Central memory CD8-positive, alpha-beta T cell (primary cell): ENCODE measurements at regions not wholly inside any gene's neighbourhood (a gene's known extent, or its start where the extent isn't known, plus 50 kb on each side); places are given as distances from the start of the nearest gene placed in this dataset.
"Not testable (repeated sequence)": the region's sequence is repeated elsewhere in the genome, so short reads cannot be mapped to it uniquely, and the experiment has no call there.

Experiments used
- ATAC-seq: fragments of 150-1000 bp; cut with Tn5 transposase; replicated peaks from 2 replicates; pipeline ENCODE4 v1.10.0; 2022; ENCODE audit warnings: mild to moderate bottlenecking, moderate FRiP score, moderate number of reproducible peaks; ENCODE audit not compliant: poor library complexity, severe bottlenecking; ENCODE audit errors: extremely low read depth
- DNase-seq, 2 donors: peaks; one replicate each; pipeline ENCODE4 v3.0.0; 2021; ENCODE audit warnings: low spot score in 2 of 2
- H3K27ac Mint-ChIP-seq: one replicate; pipeline ENCODE4 v1.8.0; 2022; ENCODE audit warnings: low read depth, mild to moderate bottlenecking, moderate library complexity, mixed read lengths
- H3K27me3 Mint-ChIP-seq: one replicate; pipeline ENCODE4 v1.8.0; 2022; ENCODE audit warnings: mixed read lengths
- H3K36me3 Mint-ChIP-seq: one replicate; pipeline ENCODE4 v1.8.0; 2022; ENCODE audit warnings: mild to moderate bottlenecking, moderate library complexity, mixed read lengths; ENCODE audit not compliant: insufficient read depth
- H3K4me1 Mint-ChIP-seq: one replicate; pipeline ENCODE4 v1.8.0; 2022; ENCODE audit warnings: mixed read lengths
- H3K4me3 Mint-ChIP-seq: one replicate; pipeline ENCODE4 v1.8.0; 2022; ENCODE audit warnings: mild to moderate bottlenecking, moderate library complexity, mixed read lengths
- H3K9me3 Mint-ChIP-seq: one replicate; pipeline ENCODE4 v1.8.0; 2022; ENCODE audit warnings: mixed read lengths

GRCh38 chr2:139704606-139705005 lies 924.4 kb upstream of the NXPH2 start:
- no peak for ATAC-seq
- H3K27ac Mint-ChIP-seq = no peak overlapping the region

DNA sequence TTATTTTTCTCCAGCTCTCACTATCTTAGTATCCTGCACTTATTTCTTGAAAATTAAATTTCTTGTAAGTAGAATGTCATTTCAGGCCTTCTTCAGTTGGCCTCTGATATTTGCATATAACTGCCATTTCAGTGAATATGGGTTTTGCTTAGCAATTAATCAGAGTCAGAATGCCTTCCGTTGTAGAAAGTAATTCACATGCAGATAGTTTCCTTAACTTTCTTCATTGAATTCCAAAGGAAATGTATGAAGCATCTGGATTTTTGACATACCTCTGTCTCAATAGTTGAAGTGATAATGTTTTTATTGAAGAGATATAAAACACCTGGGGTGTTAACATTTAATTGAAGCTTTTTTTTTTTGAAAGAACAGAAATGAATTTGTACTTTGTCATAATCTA lies 914.1 kb upstream of the NXPH2 start:
- Mint-ChIP-seq H3K27ac (no peak overlapping the region), H3K9me3 (no peaks in the 10 kb centered on the region), H3K4me1 (no peaks in the 10 kb centered on the region), H3K36me3 (no peaks in the 10 kb centered on the region), H3K27me3 (no peaks in the 10 kb centered on the region), H3K4me3 (no peak overlapping the region)
- ATAC-seq (no peak), DNase-seq (no peak)

More at GRCh38 chr2:139704606-139705005, 924.4 kb upstream of the NXPH2 start:
- Mint-ChIP-seq H3K4me3 (no peak overlapping the region), H3K36me3 (no peaks in the 10 kb centered on the region), H3K4me1 (no peaks in the 10 kb centered on the region), H3K27me3 (no peaks in the 10 kb centered on the region), H3K9me3 (peaks cover 19% of the 10 kb centered on the region)
- no peak for DNase-seq

DNA sequence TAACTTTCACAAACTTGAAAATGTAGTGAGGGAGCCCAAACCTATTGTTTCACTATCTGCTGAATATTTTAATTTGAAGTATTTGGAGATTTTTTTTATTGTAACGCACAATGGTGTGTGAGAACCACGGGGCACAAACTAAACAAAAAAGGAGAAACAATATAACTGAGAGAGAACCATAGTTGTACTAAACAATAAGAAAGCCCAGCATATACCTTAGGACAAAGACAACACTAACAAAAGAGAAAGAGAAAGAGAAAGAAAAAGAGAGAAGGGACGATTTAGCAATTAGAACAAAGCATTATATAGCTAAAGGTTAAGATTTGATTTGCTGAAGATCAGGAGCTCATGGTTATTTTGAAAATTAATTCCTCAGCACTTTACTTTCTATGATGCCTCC lies 906.0 kb upstream of the NXPH2 start:
- H3K36me3 Mint-ChIP-seq = peaks cover 3% of the 10 kb centered on the region
- H3K9me3 Mint-ChIP-seq = peaks cover 18% of the 10 kb centered on the region
- no peaks in the 10 kb centered on the region for H3K27me3 Mint-ChIP-seq
- H3K27ac Mint-ChIP-seq = no peak overlapping the region
- no peak overlapping the region for H3K4me3 Mint-ChIP-seq
- ATAC-seq (no peak), DNase-seq (no peak)
- H3K4me1 Mint-ChIP-seq = no peaks in the 10 kb centered on the region

DNA sequence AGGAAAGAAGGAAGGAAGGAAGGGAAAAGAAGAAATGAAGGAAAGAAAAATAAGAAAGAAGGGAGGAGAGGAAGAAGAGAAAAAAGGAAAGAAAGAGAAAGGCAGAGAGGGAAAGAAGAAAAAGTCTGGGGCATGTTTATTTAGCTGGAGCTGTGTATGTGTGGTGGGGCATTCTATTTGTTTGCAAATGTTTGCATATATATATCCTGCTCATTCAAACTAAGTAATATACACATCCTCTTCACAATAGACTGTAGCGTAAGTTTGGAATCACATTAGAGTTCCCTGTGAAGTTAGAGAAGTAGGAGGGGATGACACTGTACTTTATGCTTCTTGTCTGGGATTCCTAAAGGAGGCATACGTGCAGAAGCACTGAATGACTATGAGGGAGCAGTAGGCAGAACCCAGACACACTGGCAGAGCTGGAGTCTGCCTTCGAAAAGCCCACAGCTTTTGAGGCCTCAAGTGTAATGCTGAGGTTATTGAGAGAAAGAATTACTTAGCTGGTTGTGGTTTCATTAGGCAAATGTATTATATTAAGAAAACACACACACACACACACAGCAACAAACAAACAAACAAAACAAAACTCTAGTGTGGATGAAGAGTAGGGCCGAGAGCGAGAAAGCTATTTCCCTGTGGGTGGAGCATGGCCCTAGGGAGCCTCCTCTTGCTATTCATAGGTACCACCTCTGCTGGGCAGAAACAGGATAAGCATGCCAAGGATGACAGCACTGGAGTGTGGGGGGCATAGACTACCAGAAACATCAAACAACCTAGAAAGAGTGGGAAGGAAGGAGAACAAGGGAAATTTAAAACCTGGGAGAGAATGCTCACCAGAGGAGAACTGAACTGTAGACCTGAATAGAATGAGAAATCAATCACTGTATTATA lies 905.1 kb upstream of the NXPH2 start:
- no peak for ATAC-seq
- Mint-ChIP-seq H3K36me3 (peaks cover 3% of the 10 kb centered on the region), H3K4me1 (no peaks in the 10 kb centered on the region)

DNA sequence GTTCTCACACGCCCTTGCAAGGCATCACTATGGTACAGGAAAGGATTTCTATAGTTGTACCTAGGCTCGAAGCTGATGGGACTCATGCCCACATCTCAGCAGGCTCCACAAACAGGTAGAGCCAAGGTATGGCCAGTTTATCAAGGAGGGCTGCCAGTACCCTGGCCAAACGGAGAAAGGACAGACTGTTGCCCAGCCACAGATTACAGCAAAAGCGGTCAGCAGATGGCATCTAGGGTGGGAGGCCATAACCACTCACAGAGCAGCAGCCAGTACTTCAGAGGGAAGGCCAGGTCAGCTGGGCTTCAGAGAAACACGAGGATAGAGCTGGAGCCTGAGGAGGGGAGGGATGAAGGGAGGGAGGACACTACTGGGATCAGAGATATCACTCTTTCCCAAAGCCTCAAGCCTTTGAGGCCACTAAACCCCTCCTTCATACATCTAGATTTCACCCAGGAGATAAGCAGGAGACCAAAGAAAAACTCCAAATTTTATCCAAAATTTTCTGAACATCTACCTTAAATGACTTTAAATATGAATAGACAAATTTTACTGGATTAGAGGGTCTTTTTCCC lies 904.2 kb upstream of the NXPH2 start:
- peaks cover 18% of the 10 kb centered on the region for H3K9me3 Mint-ChIP-seq
- DNase-seq (no peak), ATAC-seq (no peak)
- peaks cover 3% of the 10 kb centered on the region for H3K36me3 Mint-ChIP-seq
- no peak overlapping the region for H3K27ac Mint-ChIP-seq
- no peaks in the 10 kb centered on the region for H3K4me1 Mint-ChIP-seq
- no peak overlapping the region for H3K4me3 Mint-ChIP-seq
- no peaks in the 10 kb centered on the region for H3K27me3 Mint-ChIP-seq

More for the DNA sequence above, 905.1 kb upstream of the NXPH2 start:
- no peaks in the 10 kb centered on the region for H3K27me3 Mint-ChIP-seq
- H3K9me3 Mint-ChIP-seq = peaks cover 18% of the 10 kb centered on the region
- H3K4me3 Mint-ChIP-seq = no peak overlapping the region
- no peak overlapping the region for H3K27ac Mint-ChIP-seq
- no peak for DNase-seq

DNA sequence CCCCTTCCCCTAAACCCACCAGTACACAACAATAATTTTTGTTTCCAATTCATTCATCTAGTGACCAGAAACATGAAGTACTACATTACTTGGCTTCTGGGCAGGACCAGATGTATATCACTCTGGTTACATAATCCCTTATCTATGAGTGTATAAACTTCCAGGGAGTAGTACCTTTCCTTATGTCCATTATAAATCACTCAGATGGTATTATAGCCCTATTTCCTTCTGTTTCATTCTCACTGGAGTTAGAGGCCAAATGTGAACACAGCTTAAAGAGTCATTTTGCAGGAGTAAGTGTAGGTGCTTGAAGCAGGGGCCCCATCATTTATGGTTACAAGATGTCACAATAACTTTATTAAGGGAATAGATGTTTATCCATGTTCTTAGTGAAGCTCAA lies 894.4 kb upstream of the NXPH2 start:
- ATAC-seq (no peak), DNase-seq (no peak)
- Mint-ChIP-seq H3K4me1 (no peaks in the 10 kb centered on the region), H3K4me3 (no peak overlapping the region), H3K27me3 (no peaks in the 10 kb centered on the region), H3K36me3 (no peaks in the 10 kb centered on the region), H3K27ac (no peak overlapping the region), H3K9me3 (peaks cover 5% of the 10 kb centered on the region)

DNA sequence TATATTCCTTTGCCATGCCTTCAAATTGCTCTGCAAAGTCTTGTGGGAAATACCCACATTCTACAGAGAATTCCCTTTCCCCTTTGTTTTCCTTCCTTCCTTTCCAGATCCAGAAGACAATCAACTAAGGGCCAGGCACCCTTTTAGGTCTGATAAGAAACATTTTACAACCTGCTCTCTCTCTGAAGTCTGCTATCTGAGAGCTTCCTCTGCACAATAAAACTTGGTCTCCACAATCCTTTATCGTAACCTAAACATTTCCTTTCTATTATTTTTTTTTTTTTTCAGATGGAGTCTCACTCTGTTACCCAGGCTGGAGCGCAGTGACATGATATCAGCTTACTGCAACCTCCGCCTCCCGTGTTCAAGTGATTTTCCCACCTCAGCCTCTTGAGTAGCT lies 893.3 kb upstream of the NXPH2 start:
- not testable (repeated sequence) for H3K9me3 Mint-ChIP-seq, H3K27me3 Mint-ChIP-seq, DNase-seq, H3K4me1 Mint-ChIP-seq, H3K36me3 Mint-ChIP-seq, H3K27ac Mint-ChIP-seq, H3K4me3 Mint-ChIP-seq, ATAC-seq

DNA sequence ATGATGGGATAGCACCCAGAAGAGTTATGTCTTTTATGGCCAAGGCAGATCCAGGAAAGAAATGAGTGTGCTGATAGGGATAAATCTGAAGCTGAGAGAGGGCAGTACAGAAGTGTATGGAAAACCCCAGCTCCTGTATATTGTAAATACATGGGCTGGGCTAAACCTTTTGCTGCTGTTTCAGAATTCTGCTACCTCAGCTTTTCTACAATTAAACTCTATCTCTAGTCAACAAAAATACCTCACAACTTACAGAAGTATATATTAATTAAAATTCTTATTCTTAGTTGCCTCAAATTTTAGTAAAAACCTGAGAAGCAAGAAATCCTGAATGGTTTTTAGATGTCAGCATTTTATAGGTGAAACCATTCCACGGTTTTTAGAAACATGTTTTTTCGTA lies 889.5 kb upstream of the NXPH2 start:
- no peaks in the 10 kb centered on the region for H3K4me1 Mint-ChIP-seq
- H3K36me3 Mint-ChIP-seq = no peaks in the 10 kb centered on the region
- peaks cover 14% of the 10 kb centered on the region for H3K9me3 Mint-ChIP-seq

DNA sequence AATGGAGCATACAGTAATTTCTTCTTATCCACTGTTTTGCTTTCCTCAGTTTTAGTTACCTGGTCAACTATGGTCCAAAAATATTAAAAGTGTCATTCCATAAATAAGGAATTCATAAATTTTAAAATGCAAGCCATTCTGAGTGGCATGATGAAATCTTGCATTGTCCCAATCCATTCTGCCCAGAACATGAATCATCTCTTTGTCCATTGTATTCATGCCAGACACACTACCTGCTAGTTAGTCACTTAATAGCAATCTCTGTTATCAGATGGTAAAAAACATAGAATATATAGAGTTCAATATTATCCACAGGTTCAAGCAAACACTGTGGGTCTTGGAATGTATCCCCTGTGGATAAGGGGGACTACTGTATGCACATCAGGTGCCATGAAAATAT lies 872.2 kb upstream of the NXPH2 start:
- Mint-ChIP-seq H3K4me3 (no peak overlapping the region), H3K4me1 (no peaks in the 10 kb centered on the region), H3K9me3 (peaks cover 33% of the 10 kb centered on the region), H3K27ac (no peak overlapping the region), H3K27me3 (no peaks in the 10 kb centered on the region), H3K36me3 (no peaks in the 10 kb centered on the region)
- DNase-seq (no peak), ATAC-seq (no peak)

More for the DNA sequence above, 889.5 kb upstream of the NXPH2 start:
- no peak overlapping the region for H3K27ac Mint-ChIP-seq
- H3K4me3 Mint-ChIP-seq = no peak overlapping the region
- ATAC-seq (no peak), DNase-seq (no peak)
- H3K27me3 Mint-ChIP-seq = no peaks in the 10 kb centered on the region

DNA sequence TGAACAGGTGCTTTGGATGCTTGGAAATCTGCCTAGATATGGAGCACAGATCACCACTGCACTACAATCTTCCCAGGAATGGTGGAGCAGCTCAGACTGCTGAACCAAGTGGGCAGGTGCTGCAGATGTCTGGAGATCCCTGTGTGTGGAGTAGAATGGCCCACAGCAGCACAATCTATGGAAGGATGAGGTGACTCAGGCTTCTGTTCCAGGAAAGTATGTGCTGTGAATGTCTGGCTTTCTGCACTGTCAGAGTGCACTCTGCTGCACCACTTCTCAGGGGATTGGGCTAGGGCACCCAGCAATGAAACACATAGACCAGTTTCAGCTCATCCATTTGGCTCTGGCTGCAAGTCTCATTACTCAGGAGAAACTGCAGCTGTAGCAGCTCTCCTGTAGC lies 865.4 kb upstream of the NXPH2 start:
- no peaks in the 10 kb centered on the region for H3K27me3 Mint-ChIP-seq
- no peak overlapping the region for H3K27ac Mint-ChIP-seq
- DNase-seq (no peak), ATAC-seq (no peak)
- peaks cover 32% of the 10 kb centered on the region for H3K9me3 Mint-ChIP-seq
- H3K36me3 Mint-ChIP-seq = no peaks in the 10 kb centered on the region
- H3K4me1 Mint-ChIP-seq = no peaks in the 10 kb centered on the region
- no peak overlapping the region for H3K4me3 Mint-ChIP-seq

DNA sequence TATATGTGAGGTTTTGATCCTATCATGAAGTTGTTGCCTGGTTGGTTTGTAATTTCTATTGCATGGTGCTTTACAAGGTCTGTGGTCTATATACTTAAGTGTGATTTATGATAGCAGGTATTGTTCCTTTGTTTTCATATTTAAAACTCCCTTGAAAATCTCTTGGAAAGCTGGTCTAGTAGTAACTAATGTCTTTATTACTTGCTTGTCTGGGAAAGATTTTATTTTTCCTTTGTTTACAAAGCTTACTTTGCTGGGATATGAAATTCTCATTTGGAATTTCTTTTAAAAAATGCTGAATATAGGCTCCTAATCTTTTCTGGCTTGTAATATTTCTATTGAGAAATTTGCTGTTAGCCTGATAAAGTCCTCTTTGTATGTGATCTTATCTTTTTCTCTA lies 862.9 kb upstream of the NXPH2 start:
- ATAC-seq (no peak), DNase-seq (no peak)
- Mint-ChIP-seq H3K36me3 (no peaks in the 10 kb centered on the region), H3K27ac (no peak overlapping the region), H3K9me3 (peaks cover 14% of the 10 kb centered on the region), H3K27me3 (no peaks in the 10 kb centered on the region), H3K4me1 (no peaks in the 10 kb centered on the region), H3K4me3 (no peak overlapping the region)

DNA sequence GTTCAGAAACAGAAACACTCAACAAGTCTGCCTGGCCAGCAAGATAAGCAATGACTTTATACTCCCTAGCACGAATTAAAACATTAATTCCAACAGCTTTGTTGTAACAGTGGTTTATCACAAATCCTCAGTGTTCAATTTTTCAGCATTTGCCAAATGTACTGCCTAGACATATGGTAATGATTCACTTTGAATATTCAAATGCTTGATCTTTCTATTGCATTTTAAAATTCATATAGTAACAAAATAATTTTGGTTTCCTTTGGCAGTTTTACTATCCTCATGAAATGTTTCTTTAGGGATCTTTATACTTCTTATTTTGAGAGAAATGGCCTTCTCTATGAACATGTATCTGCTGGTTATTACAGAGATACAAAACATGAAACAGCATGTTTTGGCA lies 851.8 kb upstream of the NXPH2 start:
- DNase-seq (no peak), ATAC-seq (no peak)
- no peaks in the 10 kb centered on the region for H3K4me1 Mint-ChIP-seq
- no peak overlapping the region for H3K27ac Mint-ChIP-seq
- H3K27me3 Mint-ChIP-seq = no peaks in the 10 kb centered on the region
- no peak overlapping the region for H3K4me3 Mint-ChIP-seq
- H3K9me3 Mint-ChIP-seq = peaks cover 11% of the 10 kb centered on the region
- no peaks in the 10 kb centered on the region for H3K36me3 Mint-ChIP-seq

- H3K9me3 Mint-ChIP-seq = peaks cover 19% of the 10 kb centered on the region
- peaks cover 4% of the 10 kb centered on the region for H3K36me3 Mint-ChIP-seq
- no peaks in the 10 kb centered on the region for H3K27me3 Mint-ChIP-seq
- DNase-seq (no peak), ATAC-seq (no peak)
- H3K27ac Mint-ChIP-seq = no peak overlapping the region
- no peak overlapping the region for H3K4me3 Mint-ChIP-seq
- H3K4me1 Mint-ChIP-seq = no peaks in the 10 kb centered on the region
These were observed 848.7 kb upstream of the NXPH2 start for GRCh38 chr2:139628931-139629330.
